GM21619 (cell line): ENCODE measurements at regions not wholly inside any gene's neighbourhood (a gene's known extent, or its start where the extent isn't known, plus 50 kb on each side); places are given as distances from the start of the nearest gene placed in this dataset.

Experiments used
- ATAC-seq: cut with Tn5 transposase; IDR thresholded peaks from one replicate; pipeline ENCODE4 v1.9.1; 2021; ENCODE audit not compliant: unreplicated experiment

- ATAC-seq: no peak
These were observed 744.9 kb upstream of the ARRDC4 start for GRCh38 chr15:97215629-97216028.

- ATAC-seq: no peak
These were observed 736.3 kb upstream of the ARRDC4 start for GRCh38 chr15:97224191-97224641.

GRCh38 chr15:97234851-97235610, 725.5 kb upstream of the ARRDC4 start:
- ATAC-seq: no peak

DNA sequence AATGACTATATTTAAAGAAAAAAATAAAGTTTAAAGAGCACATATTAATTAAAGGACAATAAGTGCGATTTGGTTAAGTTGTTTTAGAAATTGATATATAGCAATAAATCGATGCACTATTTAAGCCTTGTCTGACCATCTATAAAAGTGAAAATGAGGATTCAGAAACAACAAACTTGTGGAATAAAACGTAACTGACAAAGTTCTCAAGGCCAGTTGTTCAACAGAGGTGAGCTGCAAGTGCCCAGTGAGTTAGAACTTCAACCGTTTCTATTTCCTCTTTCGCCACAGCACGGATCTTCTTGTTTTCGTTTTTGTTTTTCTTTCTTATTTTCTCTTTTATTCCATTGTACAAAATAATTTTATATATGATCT, 724.9 kb upstream of the ARRDC4 start:
- no peak for ATAC-seq

GRCh38 chr15:97236140-97236539, 724.4 kb upstream of the ARRDC4 start:
- no peak for ATAC-seq

DNA sequence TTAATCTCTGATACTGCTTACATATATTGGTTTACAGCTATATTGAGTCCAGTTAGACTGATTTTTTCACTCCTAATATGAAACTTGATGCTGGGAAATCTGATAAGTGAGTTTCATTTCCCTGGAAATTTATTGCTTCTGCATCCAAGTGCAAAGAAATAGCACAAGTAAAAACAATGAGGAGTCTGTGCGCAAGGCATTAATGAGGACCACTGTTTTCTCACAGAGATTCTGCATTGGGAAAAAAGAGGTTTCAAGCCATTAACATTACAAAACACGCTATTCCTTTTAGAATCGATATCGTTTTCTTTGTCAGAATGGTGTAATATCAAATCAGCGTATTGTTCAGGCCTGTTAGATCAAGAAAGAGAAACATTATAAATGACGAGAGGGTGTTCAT, 723.3 kb upstream of the ARRDC4 start:
- ATAC-seq: no peak

- ATAC-seq: no peak
These were observed 712.1 kb upstream of the ARRDC4 start for GRCh38 chr15:97248376-97248775.

DNA sequence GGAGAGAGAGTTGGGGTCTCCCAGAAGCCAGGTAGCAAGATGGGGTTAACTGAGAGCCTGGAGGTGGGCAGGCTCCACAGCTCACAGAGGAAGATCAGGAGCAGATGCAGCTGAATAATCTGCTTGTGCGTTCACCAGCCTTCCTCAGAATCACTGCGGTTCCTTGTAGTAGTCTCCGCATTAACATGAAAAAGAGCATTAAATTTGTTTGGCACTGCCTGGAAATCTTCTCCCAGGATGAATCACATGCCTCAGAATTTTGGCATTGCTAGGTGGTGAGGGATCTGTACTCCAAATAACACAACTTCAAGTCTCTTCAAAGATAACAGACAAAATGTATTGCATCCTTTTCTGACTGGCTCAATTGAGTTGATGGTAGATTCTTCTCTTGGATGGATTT, 700.6 kb upstream of the ARRDC4 start:
- no peak for ATAC-seq

DNA sequence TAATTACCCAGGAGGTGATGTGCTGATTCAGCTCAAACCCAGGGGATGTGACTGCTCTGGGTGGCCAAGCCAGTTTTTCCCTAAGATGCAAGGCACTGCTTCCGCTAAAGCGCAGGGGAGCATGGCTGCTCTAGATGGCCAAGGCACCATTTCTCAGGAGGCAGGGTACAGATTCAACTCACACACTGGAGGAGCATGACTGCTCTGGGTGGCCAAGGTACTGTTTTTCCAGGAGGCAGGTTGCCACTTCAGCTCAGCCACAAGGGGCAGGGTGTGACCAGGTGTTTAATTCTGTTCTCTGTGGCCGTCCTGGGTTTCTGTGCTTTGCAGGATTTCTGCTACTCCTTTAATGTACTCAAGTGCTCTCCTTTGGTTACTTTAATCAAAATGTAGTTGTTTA, 659.3 kb upstream of the ARRDC4 start:
- ATAC-seq: no peak

DNA sequence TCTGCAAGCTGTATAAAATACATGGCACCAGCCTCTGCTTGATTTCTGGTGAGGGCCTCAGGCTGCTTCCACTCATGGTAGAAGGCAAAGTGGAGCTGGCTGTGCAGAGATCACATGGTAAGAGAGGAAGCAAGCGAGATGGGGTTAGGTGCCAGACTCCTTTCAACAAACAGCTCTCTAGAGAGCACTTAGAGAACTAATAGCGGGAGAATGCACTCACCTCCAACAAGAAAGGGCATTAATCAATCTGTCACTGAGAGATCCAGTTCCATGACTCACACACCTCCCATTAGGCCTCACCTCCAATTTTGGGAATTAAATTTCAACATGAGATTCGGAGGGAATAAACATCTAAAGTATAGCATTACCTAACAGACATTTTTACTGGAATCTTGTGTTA, 644.1 kb upstream of the ARRDC4 start:
- ATAC-seq: no peak

DNA sequence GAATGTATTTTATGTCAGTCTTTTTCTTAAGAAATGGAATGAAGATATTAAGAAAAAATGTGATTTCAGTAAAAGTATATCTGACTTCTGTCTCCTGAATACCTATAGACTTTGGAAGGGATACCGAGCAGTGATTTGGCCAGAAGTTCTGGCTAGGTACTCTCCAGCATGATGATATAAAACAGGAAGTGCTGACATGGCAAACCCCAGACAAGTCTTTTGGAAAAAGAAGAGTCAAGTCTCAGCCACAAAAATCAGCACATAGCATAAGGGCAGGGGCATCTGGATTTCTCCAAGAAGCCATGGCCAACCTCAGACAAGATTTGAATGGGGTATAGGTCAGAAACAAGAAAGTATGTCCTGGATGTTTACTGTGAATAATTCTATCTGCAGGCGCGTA, 643.3 kb upstream of the ARRDC4 start:
- no peak for ATAC-seq

- ATAC-seq: no peak
These were observed 641.2 kb upstream of the ARRDC4 start for GRCh38 chr15:97319291-97319690.

GRCh38 chr15:97346221-97346620, 614.3 kb upstream of the ARRDC4 start:
- ATAC-seq: no peak

- ATAC-seq: no peak
These were observed 609.7 kb upstream of the ARRDC4 start for GRCh38 chr15:97350813-97351212.

DNA sequence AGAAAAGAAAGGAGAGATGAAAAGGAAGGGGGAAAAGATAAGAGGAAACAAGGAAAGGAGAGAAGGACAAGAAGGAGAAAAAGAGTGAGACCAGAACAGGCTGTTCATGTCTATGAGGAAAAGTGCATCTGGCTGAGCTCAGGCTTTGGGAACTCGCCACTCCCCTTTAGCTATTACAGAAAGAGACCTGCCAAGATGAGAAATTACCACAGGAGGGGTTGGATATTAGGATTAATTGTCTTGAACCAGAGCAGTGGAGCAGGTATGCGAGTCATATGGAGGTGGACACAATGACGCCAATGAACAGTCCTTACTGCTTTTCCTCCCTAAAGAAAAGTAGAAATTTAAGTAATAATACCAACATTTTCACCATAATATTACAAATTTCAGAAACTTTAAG, 577.0 kb upstream of the ARRDC4 start:
- no peak for ATAC-seq

- ATAC-seq: no peak
These were observed 573.6 kb upstream of the ARRDC4 start for GRCh38 chr15:97386940-97387339.

- no peak for ATAC-seq
These were observed 559.3 kb upstream of the ARRDC4 start for GRCh38 chr15:97401195-97401594.

GRCh38 chr15:97401970-97402369, 558.5 kb upstream of the ARRDC4 start:
- ATAC-seq: no peak

- no peak for ATAC-seq
These were observed 553.7 kb upstream of the ARRDC4 start for GRCh38 chr15:97406841-97407240.

DNA sequence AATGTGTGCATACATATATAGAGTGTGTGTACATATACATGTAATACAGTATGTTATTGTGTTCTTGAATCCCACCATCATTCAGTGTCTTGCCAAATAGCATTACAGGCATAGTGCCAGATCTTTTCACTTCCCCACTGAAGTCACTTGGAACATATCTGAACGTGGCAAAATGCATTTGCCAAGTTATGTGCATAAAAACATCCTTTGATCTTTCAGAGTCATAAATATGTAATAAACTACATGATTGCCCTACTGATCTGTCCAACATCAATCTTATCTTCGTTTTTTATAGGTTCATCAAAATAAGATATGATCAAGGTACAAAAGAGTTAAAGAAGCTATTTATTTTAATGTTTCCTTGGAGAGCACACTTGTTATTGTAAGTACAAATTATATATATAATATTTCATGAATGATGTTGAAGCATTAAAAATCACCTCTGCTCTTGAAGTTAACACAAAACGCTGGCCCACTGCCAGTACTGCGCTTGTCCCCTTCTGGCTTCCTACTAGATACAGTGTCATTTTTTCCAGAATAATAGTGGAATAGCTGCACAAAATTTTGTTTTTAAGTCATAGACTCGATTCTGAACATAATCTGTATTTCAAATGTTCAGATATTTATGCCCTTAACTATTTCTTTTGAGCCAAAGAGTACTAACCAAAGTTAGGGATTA, 549.5 kb upstream of the ARRDC4 start:
- no peak for ATAC-seq

- no peak for ATAC-seq
These were observed 540.4 kb upstream of the ARRDC4 start for GRCh38 chr15:97420130-97420529.

- ATAC-seq: no peak
These were observed 534.9 kb upstream of the ARRDC4 start for GRCh38 chr15:97425596-97425995.

DNA sequence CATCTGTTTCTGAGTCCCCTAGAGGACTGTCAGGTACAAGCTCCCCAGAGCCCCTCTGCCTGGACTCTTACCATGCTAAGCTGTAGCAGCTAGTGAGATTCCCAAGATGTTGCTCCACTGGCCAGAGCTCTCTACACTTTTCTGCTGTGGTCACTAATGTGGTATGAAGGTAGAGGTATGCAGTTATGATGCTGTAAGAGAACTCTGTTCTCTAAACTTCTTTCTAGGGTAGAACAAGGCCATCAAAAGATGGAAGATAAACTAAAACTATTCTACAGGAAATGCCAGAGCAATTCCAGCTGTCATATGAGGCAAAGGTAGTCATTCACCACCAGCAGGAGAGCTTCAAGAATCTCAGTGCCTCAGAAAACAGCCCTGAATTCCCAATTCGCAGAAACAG, 517.4 kb upstream of the ARRDC4 start:
- ATAC-seq: no peak
